ENCODE measurements at regions not wholly inside any gene's neighbourhood (a gene's known extent, or its start where the extent isn't known, plus 50 kb on each side); places are given as distances from the start of the nearest gene placed in this dataset. TPM values are rescaled to one million over a fixed set of nuclear protein-coding genes. Genes with fewer than 3 reads are reported as not detected.

- no peak for DNase-seq (ENCODE audit: low read depth)
- TF ChIP-seq CTCF (IDR thresholded peaks at IDR 0.05; ENCODE audit: insufficient read depth, low read length), result no peak
Observed at GRCh38 chr18:78927156-78927555, 52.5 kb upstream of the SALL3 start.

GRCh38 chr18:78927616-78928015, 52.0 kb upstream of the SALL3 start:
- no peak for DNase-seq (ENCODE audit: low read depth)
- no peak overlapping the region for H3K4me3 ChIP-seq (ENCODE audit: low read depth, low read length)
- TF ChIP-seq CTCF (IDR thresholded peaks at IDR 0.05; ENCODE audit: insufficient read depth, low read length), result no peak

More at GRCh38 chr18:78927156-78927555, 52.5 kb upstream of the SALL3 start:
- H3K4me3 ChIP-seq (ENCODE audit: low read depth, low read length), result no peak overlapping the region

GRCh38 chr18:78928076-78928475, 51.5 kb upstream of the SALL3 start:
- TF ChIP-seq CTCF (IDR thresholded peaks at IDR 0.05; ENCODE audit: insufficient read depth, low read length), result no peak
- H3K4me3 ChIP-seq (ENCODE audit: low read depth, low read length), result no peak overlapping the region
- DNase-seq (ENCODE audit: low read depth), result no peak

GRCh38 chr18:78929516-78929915, 50.1 kb upstream of the SALL3 start:
- no peak overlapping the region for H3K4me3 ChIP-seq (ENCODE audit: low read depth, low read length)
- no peak for TF ChIP-seq CTCF (IDR thresholded peaks at IDR 0.05; ENCODE audit: insufficient read depth, low read length)
- no peak for DNase-seq (ENCODE audit: low read depth)

Small RNA genes in the stretch of these regions (small RNA-seq; reads per million reads assigned to genes)
- not detected for gene RF00019
- gene RF00402, result not detected
- gene RNA5SP461, result not detected
- gene RNU6-655P, result not detected

All from fibroblast of the aortic adventitia (primary cell).